ENCODE measurements at regions not wholly inside any gene's neighbourhood (a gene's known extent, or its start where the extent isn't known, plus 50 kb on each side); places are given as distances from the start of the nearest gene placed in this dataset.

DNA sequence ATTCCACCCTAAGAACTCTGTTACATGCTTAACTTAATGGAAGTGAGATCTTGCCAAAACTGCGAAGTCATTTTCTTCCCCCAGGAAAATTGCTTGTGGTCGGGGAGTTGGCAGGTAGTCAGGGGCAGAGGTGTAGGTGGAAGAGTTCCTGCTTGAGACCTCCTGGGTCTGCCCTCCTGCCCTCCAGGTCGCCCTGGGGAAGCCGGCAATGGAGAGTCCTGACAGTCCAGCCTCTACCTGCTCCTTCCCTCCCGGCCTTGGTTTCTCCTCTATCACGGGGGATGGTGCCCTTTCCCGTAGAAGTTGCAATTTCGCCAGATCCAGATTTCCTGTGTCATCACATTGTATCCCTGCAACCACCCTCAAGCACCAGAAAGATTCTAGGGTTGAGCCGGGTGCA, 463.8 kb downstream of the MATN1 start:
- TF ChIP-seq ZNF274 (IDR thresholded peaks at IDR 0.05; ENCODE audit: insufficient read depth, insufficient read length) (no peak), RFX5 (IDR thresholded peaks at IDR 0.05; ENCODE audit: low read depth, low read length) (no peak), EZH2 (IDR thresholded peaks at IDR 0.05; ENCODE audit: borderline replicate concordance, control insufficient read depth, low read depth, low read length) (no peak), TAF1 (IDR thresholded peaks at IDR 0.05; ENCODE audit: borderline replicate concordance, low read depth, low read length) (no peak), CTCF (IDR thresholded peaks at IDR 0.05 in 2 of 3, conservative IDR thresholded peaks at IDR 0.05 in 1 of 3; ENCODE audit: control insufficient read depth in 2 of 3, extremely low read depth in 1 of 3, insufficient read depth in 1 of 3, low read depth in 3 of 3, low read length in 3 of 3) (no peak)
